WI38 (cell line): ENCODE measurements at regions not wholly inside any gene's neighbourhood (a gene's known extent, or its start where the extent isn't known, plus 50 kb on each side); places are given as distances from the start of the nearest gene placed in this dataset.

Experiments
- H3K4me3 ChIP-seq: 2 replicates; pipeline ENCODE4 v1.5.1; 2011; ENCODE audit warnings: low read depth, mild to moderate bottlenecking, control low read depth, low read length
- CTCF ChIP-seq: IDR thresholded peaks from 2 replicates; pipeline ENCODE4 v1.5.1; 2012; ENCODE audit warnings: low read depth, mild to moderate bottlenecking, control low read depth, low read length

GRCh38 chr1:72804541-72804940, 522.2 kb upstream of the NEGR1 start:
- H3K4me3 ChIP-seq: no peak overlapping the region
- TF ChIP-seq CTCF: no peak

GRCh38 chr1:72781038-72781437, 498.7 kb upstream of the NEGR1 start:
- TF ChIP-seq CTCF: no peak
- no peak overlapping the region for H3K4me3 ChIP-seq

- no peak overlapping the region for H3K4me3 ChIP-seq
- no peak for TF ChIP-seq CTCF
Observed at GRCh38 chr1:72780212-72780611, 497.9 kb upstream of the NEGR1 start.

GRCh38 chr1:72777918-72778317, 495.6 kb upstream of the NEGR1 start:
- TF ChIP-seq CTCF: no peak
- no peak overlapping the region for H3K4me3 ChIP-seq

GRCh38 chr1:72763481-72763880, 481.1 kb upstream of the NEGR1 start:
- no peak for TF ChIP-seq CTCF
- no peak overlapping the region for H3K4me3 ChIP-seq

GRCh38 chr1:72759486-72759885, 477.1 kb upstream of the NEGR1 start:
- TF ChIP-seq CTCF: no peak
- H3K4me3 ChIP-seq: no peak overlapping the region

- no peak overlapping the region for H3K4me3 ChIP-seq
- TF ChIP-seq CTCF: no peak
Observed at GRCh38 chr1:72757843-72758242, 475.5 kb upstream of the NEGR1 start.
